ENCODE measurements at regions not wholly inside any gene's neighbourhood (a gene's known extent, or its start where the extent isn't known, plus 50 kb on each side); places are given as distances from the start of the nearest gene placed in this dataset.
"Not testable (repeated sequence)": the region's sequence is repeated elsewhere in the genome, so short reads cannot be mapped to it uniquely, and the experiment has no call there.

DNA sequence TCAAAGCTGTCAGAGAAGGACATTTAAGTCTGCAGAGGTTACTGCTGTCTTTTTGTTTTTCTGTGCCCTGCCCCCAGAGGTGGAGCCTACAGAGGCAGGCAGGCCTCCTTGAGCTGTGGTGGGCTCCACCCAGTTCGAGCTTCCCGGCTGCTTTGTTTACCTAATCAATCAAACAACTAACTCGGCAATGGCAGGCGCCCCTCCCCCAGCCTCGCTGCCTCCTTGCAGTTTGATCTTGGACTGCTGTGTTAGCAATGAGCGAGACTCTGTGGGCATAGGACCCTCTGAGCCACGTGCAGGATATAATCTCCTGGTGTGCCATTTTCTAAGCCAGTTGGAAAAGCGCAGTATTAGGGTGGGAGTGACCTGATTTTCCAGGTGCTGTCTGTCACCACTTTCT is 201.8 kb upstream of the ETAA1 start:
- TF ChIP-seq, protein P1, sequence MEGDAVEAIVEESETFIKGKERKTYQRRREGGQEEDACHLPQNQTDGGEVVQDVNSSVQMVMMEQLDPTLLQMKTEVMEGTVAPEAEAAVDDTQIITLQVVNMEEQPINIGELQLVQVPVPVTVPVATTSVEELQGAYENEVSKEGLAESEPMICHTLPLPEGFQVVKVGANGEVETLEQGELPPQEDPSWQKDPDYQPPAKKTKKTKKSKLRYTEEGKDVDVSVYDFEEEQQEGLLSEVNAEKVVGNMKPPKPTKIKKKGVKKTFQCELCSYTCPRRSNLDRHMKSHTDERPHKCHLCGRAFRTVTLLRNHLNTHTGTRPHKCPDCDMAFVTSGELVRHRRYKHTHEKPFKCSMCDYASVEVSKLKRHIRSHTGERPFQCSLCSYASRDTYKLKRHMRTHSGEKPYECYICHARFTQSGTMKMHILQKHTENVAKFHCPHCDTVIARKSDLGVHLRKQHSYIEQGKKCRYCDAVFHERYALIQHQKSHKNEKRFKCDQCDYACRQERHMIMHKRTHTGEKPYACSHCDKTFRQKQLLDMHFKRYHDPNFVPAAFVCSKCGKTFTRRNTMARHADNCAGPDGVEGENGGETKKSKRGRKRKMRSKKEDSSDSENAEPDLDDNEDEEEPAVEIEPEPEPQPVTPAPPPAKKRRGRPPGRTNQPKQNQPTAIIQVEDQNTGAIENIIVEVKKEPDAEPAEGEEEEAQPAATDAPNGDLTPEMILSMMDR (IDR thresholded peaks at IDR 0.05 in 4 of 5, conservative IDR thresholded peaks at IDR 0.05 in 1 of 5) = not testable (repeated sequence)
- TF ChIP-seq POLR2A (IDR thresholded peaks at IDR 0.05) = not testable (repeated sequence)
